Neural cell (in vitro differentiated cells): ENCODE measurements at regions not wholly inside any gene's neighbourhood (a gene's known extent, or its start where the extent isn't known, plus 50 kb on each side); places are given as distances from the start of the nearest gene placed in this dataset.
A peak's percentile ranks its signal among the peaks of the same experiment; 100 is the strongest.

Source experiments
- H2AFZ ChIP-seq: fragments of 200-600, 300-800 bp; sonication (generic), shearing (Covaris generic); 2 replicates; pipeline ENCODE4 v1.6.0; 2014; ENCODE audit warnings: low read depth, mild to moderate bottlenecking, antibody characterized with exemption, low read length, moderate library complexity
- H3F3A ChIP-seq: fragments of 200-600 bp; shearing (Covaris generic); 2 replicates; pipeline ENCODE4 v1.6.1; 2016; ENCODE audit warnings: mild to moderate bottlenecking, moderate library complexity, mixed read lengths, antibody characterized with exemption, low read length; ENCODE audit not compliant: insufficient read depth, poor library complexity, severe bottlenecking
- H3K27ac ChIP-seq: fragments of 200-600, 300-800 bp; sonication (generic), shearing (Covaris generic); 2 replicates; pipeline ENCODE4 v1.5.1; 2014; ENCODE audit warnings: mild to moderate bottlenecking, low read length, moderate library complexity
- H3K27me3 ChIP-seq: fragments of 300-800, 200-600 bp; sonication (generic), shearing (Covaris generic); 2 replicates; pipeline ENCODE4 v1.6.0; 2014; ENCODE audit warnings: mild to moderate bottlenecking, low read depth, low read length, moderate library complexity; ENCODE audit not compliant: insufficient read depth
- H3K36me3 ChIP-seq: fragments of 300-800, 200-600 bp; sonication (generic), shearing (Covaris generic); 2 replicates; pipeline ENCODE4 v1.5.1; 2014; ENCODE audit warnings: mild to moderate bottlenecking, antibody characterized with exemption, low read length, moderate library complexity; ENCODE audit not compliant: insufficient read depth
- H3K4me2 ChIP-seq: fragments of 300-800, 200-600 bp; sonication (generic), shearing (Covaris generic); 2 replicates; pipeline ENCODE4 v1.6.0; 2014; ENCODE audit warnings: mild to moderate bottlenecking, low read length
- H3K4me3 ChIP-seq: fragments of 300-800, 200-600 bp; sonication (generic), shearing (Covaris generic); 2 replicates; pipeline ENCODE4 v1.5.1; 2014; ENCODE audit warnings: mild to moderate bottlenecking, low read length, moderate library complexity
- H3K79me2 ChIP-seq: fragments of 200-600 bp; shearing (Covaris generic); replicated peaks from 2 replicates; pipeline ENCODE4 v1.6.0; 2014; ENCODE audit warnings: mild to moderate bottlenecking, low read length, moderate library complexity; ENCODE audit not compliant: insufficient read depth
- H3K9ac ChIP-seq: fragments of 300-800, 200-600 bp; sonication (generic), shearing (Covaris generic); 2 replicates; pipeline ENCODE4 v1.6.1; 2016; ENCODE audit warnings: mild to moderate bottlenecking, low read length, mixed read lengths
- H3K9me2 ChIP-seq: fragments of 200-600 bp; shearing (Covaris generic); 2 replicates; pipeline ENCODE4 v1.6.1; 2016; ENCODE audit warnings: mild to moderate bottlenecking, low read length, mixed read lengths; ENCODE audit not compliant: insufficient read depth
- H3K9me3 ChIP-seq: fragments of 200-600, 300-800 bp; sonication (generic), shearing (Covaris generic); 2 replicates; pipeline ENCODE4 v1.6.1; 2016; ENCODE audit warnings: mild to moderate bottlenecking, mixed run types, low read length, moderate library complexity, mixed read lengths
- H4K20me1 ChIP-seq: fragments of 200-600 bp; shearing (Covaris generic); 2 replicates; pipeline ENCODE4 v1.6.1; 2016; ENCODE audit warnings: mild to moderate bottlenecking, mixed run types; ENCODE audit not compliant: insufficient read depth
- CTCF ChIP-seq: fragments of 450-650 bp; IDR thresholded peaks from 2 replicates; pipeline ENCODE4 v1.5.1; 2014; ENCODE audit warnings: antibody characterized with exemption, mild to moderate bottlenecking, moderate library complexity; ENCODE audit not compliant: poor library complexity, severe bottlenecking
- EP300 ChIP-seq: fragments of 450-650 bp; conservative IDR thresholded peaks from 2 replicates; pipeline ENCODE4 v1.6.1; 2014; ENCODE audit warnings: antibody characterized with exemption, mild to moderate bottlenecking, moderate library complexity; ENCODE audit not compliant: poor library complexity, severe bottlenecking
- EZH2 ChIP-seq: fragments of 200-600, 300-800 bp; shearing (Covaris generic), sonication (generic); IDR thresholded peaks from 2 replicates; pipeline ENCODE4 v1.6.1; 2014; ENCODE audit warnings: antibody characterized with exemption, low read length, borderline replicate concordance, mild to moderate bottlenecking; ENCODE audit not compliant: insufficient read depth, poor library complexity, severe bottlenecking
- MXI1 ChIP-seq: fragments of 450-650 bp; conservative IDR thresholded peaks from 2 replicates; pipeline ENCODE4 v1.6.1; 2014; ENCODE audit warnings: antibody characterized with exemption, mild to moderate bottlenecking; ENCODE audit not compliant: poor library complexity, severe bottlenecking
- POLR2AphosphoS5 ChIP-seq: IDR thresholded peaks from 2 replicates; pipeline ENCODE4 v1.6.1; 2012
- RAD21 ChIP-seq: fragments of 450-650 bp; conservative IDR thresholded peaks from 2 replicates; pipeline ENCODE4 v1.6.1; 2014; ENCODE audit warnings: antibody characterized with exemption, mild to moderate bottlenecking, moderate library complexity
- REST ChIP-seq: IDR thresholded peaks from 2 replicates; pipeline ENCODE4 v1.6.1; 2012; ENCODE audit warnings: borderline replicate concordance
- SMC3 ChIP-seq: fragments of 450-650 bp; conservative IDR thresholded peaks from 2 replicates; pipeline ENCODE4 v1.6.1; 2014; ENCODE audit warnings: antibody characterized with exemption, mild to moderate bottlenecking, moderate library complexity; ENCODE audit not compliant: poor library complexity
- TAF1 ChIP-seq: IDR thresholded peaks from 2 replicates; pipeline ENCODE4 v1.6.1; 2012; ENCODE audit warnings: low read depth

GRCh38 chr6:15872241-15873103 lies 209.6 kb upstream of the DTNBP1 start:
- Histone ChIP-seq H2AFZ (no peak overlapping the region), H3F3A (no peaks in the 10 kb centered on the region), H3K36me3 (no peaks in the 10 kb centered on the region), H3K4me2 (no peak overlapping the region), H3K79me2 (no peaks in the 10 kb centered on the region), H3K27me3 (no peaks in the 10 kb centered on the region), H4K20me1 (no peaks in the 10 kb centered on the region), H3K4me3 (no peak overlapping the region), H3K27ac (no peak overlapping the region), H3K9me2 (no peaks in the 10 kb centered on the region), H3K9me3 (no peaks in the 10 kb centered on the region), H3K9ac (no peak overlapping the region)
- TF ChIP-seq RAD21, result no peak
- TF ChIP-seq SMC3, result no peak
- TF ChIP-seq TAF1, result no peak
- no peak for TF ChIP-seq CTCF
- no peak for TF ChIP-seq POLR2AphosphoS5
- TF ChIP-seq REST, result no peak
- no peak for TF ChIP-seq EP300
- no peak for TF ChIP-seq EZH2
- no peak for TF ChIP-seq MXI1

GRCh38 chr6:15871276-15871675 lies 208.4 kb upstream of the DTNBP1 start:
- H3K4me3 ChIP-seq, result no peak overlapping the region
- no peaks in the 10 kb centered on the region for H3K9me3 ChIP-seq
- no peak overlapping the region for H3K9ac ChIP-seq
- no peak overlapping the region for H2AFZ ChIP-seq
- H3K27me3 ChIP-seq, result no peaks in the 10 kb centered on the region
- TF ChIP-seq EP300 (peak; percentile 44), EZH2 (no peak), MXI1 (no peak), SMC3 (no peak), CTCF (no peak), RAD21 (no peak)
- no peaks in the 10 kb centered on the region for H3F3A ChIP-seq
- H3K79me2 ChIP-seq, result no peaks in the 10 kb centered on the region
- H3K27ac ChIP-seq, result no peak overlapping the region
- H3K4me2 ChIP-seq, result no peak overlapping the region
- H3K9me2 ChIP-seq, result no peaks in the 10 kb centered on the region
- H4K20me1 ChIP-seq, result no peaks in the 10 kb centered on the region
- no peaks in the 10 kb centered on the region for H3K36me3 ChIP-seq
